ENCODE measurements at regions not wholly inside any gene's neighbourhood (a gene's known extent, or its start where the extent isn't known, plus 50 kb on each side); places are given as distances from the start of the nearest gene placed in this dataset.

- TF ChIP-seq, protein P1, sequence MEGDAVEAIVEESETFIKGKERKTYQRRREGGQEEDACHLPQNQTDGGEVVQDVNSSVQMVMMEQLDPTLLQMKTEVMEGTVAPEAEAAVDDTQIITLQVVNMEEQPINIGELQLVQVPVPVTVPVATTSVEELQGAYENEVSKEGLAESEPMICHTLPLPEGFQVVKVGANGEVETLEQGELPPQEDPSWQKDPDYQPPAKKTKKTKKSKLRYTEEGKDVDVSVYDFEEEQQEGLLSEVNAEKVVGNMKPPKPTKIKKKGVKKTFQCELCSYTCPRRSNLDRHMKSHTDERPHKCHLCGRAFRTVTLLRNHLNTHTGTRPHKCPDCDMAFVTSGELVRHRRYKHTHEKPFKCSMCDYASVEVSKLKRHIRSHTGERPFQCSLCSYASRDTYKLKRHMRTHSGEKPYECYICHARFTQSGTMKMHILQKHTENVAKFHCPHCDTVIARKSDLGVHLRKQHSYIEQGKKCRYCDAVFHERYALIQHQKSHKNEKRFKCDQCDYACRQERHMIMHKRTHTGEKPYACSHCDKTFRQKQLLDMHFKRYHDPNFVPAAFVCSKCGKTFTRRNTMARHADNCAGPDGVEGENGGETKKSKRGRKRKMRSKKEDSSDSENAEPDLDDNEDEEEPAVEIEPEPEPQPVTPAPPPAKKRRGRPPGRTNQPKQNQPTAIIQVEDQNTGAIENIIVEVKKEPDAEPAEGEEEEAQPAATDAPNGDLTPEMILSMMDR (IDR thresholded peaks at IDR 0.05) = no peak
- no peak for TF ChIP-seq POLR2A (IDR thresholded peaks at IDR 0.05)
These were observed 57.2 kb upstream of the SIAH1 start for GRCh38 chr16:48442379-48442778.

All from testis (tissue), 2 donors.